GM12874 (cell line): ENCODE measurements at regions not wholly inside any gene's neighbourhood (a gene's known extent, or its start where the extent isn't known, plus 50 kb on each side); places are given as distances from the start of the nearest gene placed in this dataset.

Experiments
- CTCF ChIP-seq: IDR thresholded peaks from 2 replicates; pipeline ENCODE4 v1.5.1; 2011; ENCODE audit warnings: low read depth, mild to moderate bottlenecking, control low read depth, low read length, moderate library complexity; ENCODE audit not compliant: insufficient read depth

DNA sequence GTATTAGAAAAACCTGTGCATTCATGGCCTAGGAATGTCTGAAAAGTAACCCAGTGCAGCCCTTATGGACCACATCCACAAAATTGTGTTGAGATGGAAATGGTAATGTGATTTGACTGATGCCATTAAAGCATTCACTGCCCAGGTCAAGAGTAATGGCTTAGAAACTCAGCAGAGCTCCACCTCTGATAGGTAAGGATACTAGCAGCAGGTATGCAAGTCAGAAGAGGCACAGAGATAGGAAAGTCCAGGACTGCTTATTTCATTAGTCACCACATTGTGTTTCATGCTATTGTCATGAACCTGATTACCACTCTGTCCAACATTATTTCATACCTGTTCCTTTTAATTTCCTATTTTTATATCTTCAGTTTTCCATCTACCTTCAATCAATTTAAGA is 2042.2 kb downstream of the ARAP2 start:
- TF ChIP-seq CTCF, result no peak

DNA sequence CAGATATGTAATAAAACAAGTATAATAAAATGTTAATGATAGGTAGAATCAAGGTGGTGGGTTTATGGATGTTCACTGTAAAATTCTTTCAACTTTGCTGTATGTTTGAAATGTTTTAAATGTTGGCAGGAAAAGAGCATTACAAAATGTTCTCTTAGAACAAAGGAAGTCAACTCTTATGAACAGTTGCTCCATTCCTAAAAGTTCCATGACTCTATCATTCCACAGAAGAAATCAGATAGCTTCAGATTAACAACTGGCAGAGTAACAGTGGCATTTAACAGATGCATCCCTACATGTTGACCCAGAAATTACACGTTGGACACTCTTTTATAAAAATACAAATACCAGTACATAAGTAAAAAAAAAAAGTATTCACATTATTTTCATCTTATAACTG is 2023.7 kb downstream of the ARAP2 start:
- TF ChIP-seq CTCF, result no peak

DNA sequence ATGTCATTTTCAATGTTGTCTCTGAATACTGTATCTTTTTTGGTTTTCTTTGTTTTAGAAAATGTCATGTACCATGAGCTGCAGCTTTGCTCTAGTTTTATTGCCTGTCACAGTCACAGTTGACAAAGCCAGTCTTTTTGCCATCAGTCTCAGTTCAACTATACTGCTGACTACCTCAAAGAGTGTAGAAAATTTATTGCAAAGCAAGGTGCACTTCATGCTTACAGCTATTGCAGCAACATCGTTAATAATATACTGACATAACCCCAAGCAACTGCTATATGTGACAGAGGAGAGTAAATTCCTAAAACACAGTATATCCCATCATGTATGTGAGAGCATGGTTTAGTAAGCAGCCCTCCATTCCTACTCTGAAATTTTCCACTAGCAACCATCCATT is 2022.3 kb downstream of the ARAP2 start:
- TF ChIP-seq CTCF, result no peak

GRCh38 chr4:34236118-34236517 is 2008.2 kb downstream of the ARAP2 start:
- no peak for TF ChIP-seq CTCF

GRCh38 chr4:34245276-34245675 is 1999.0 kb downstream of the ARAP2 start:
- TF ChIP-seq CTCF, result no peak

DNA sequence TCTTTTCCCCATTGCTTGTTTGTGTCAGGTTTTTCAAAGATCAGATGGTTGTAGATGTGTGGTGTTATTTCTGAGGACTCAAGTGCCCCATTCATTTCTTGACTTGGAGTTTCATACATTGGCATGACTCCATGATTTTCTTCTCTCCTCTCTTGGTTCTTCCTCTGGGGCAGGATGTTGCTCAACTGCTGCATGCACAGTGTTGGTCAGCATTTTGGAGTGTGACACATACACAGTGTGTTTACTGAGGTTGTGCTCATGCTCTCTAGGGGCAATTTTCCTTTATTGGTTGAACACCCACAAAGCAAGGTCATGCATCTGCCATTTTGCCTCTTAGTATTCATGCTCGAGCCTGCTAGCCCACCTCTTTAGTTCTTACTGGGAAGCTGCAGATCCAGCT is 1993.8 kb downstream of the ARAP2 start:
- no peak for TF ChIP-seq CTCF

DNA sequence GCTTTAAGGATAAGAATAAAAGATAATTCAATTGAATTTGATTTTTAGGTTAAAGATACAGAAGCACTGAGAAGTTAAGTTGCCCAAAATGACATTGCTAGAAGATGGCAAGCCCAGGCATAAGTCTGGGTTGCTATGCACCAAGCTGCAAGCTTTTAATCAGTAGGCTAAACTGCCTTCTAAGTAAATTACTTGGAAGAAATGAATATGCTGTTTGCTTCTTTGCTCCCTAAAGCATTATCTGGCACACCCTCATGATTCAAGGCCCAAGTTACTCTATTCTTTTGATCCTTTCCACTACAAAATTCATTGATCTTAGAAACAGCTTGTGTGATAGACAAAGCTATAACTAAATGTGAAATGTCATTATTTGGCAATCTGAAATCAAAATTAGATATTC is 1991.1 kb downstream of the ARAP2 start:
- TF ChIP-seq CTCF, result no peak

DNA sequence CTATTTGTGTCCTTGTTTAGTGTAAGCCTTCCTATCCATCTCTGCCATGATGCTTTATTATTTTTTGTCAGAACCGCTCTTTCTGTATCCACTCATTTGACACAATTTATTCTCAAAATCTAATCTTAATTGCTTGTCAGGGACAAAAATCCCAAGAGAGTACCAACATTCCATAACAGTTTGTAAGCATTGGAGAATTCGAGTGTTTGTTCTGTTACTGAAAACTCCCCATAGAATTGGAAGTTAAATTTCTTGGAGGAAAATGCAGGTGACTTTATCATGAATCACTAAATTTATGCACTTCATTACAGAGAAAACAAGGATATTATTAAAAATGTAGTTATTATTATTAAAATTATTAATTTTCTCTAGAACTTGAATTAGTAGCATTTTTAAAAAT is 1986.1 kb downstream of the ARAP2 start:
- no peak for TF ChIP-seq CTCF
